Transverse colon (tissue), 4 donors: ENCODE measurements at regions not wholly inside any gene's neighbourhood (a gene's known extent, or its start where the extent isn't known, plus 50 kb on each side); places are given as distances from the start of the nearest gene placed in this dataset.
"Not testable (repeated sequence)": the region's sequence is repeated elsewhere in the genome, so short reads cannot be mapped to it uniquely, and the experiment has no call there.

Experiments used
- DNase-seq: peaks from one replicate; pipeline ENCODE4 v3.0.0-alpha.2; 2019
- H3K27ac ChIP-seq, 4 donors: fragments of 200-600 bp; sonication (generic); 2 replicates each; pipeline ENCODE4 v1.5.1; 2016 to 2018; ENCODE audit warnings: inconsistent platforms in 4 of 4
- H3K27me3 ChIP-seq: fragments of 200-600 bp; sonication (generic); 2 replicates; pipeline ENCODE4 v1.5.1; 2017; ENCODE audit warnings: inconsistent platforms
- H3K36me3 ChIP-seq, 4 donors: fragments of 200-600 bp; sonication (generic); 2 replicates each; pipeline ENCODE4 v1.5.1; 2017 to 2019; ENCODE audit warnings: inconsistent platforms in 4 of 4
- H3K4me1 ChIP-seq, 4 donors: fragments of 200-600 bp; sonication (generic); 2 replicates each; pipeline ENCODE4 v1.5.1; 2017 to 2020; ENCODE audit warnings: inconsistent platforms in 4 of 4
- H3K4me3 ChIP-seq, 4 donors: fragments of 200-600 bp; sonication (generic); 1 replicate in 1 of 4; 2 replicates in 3 of 4; pipeline versions ENCODE4 v1.5.1 to v1.6.1; 2017 to 2019; ENCODE audit warnings: inconsistent platforms in 4 of 4
- H3K9me3 ChIP-seq, 2 donors: fragments of 200-600 bp; sonication (generic); 2 replicates each; pipeline ENCODE4 v1.5.1; 2017 to 2019; ENCODE audit warnings: inconsistent platforms in 2 of 2
- CTCF ChIP-seq, 5 experiments: fragments of 200-600 bp in 3 of 5; fragments of 450-650 bp in 2 of 5; sonication (generic) in 3 of 5; IDR thresholded peaks; 1 replicate in 2 of 5; 2 replicates in 3 of 5; pipeline ENCODE4 v1.5.1; 2016 to 2017; ENCODE audit warnings: antibody characterized with exemption in 5 of 5, inconsistent platforms in 3 of 5, mild to moderate bottlenecking in 2 of 5, moderate library complexity in 1 of 5
- EP300 ChIP-seq: sonication (generic); formaldehyde crosslinking; IDR thresholded peaks from one replicate; pipeline ENCODE4 v1.6.1; 2017; ENCODE audit warnings: antibody characterized with exemption, low read depth
- POLR2A ChIP-seq: fragments of 450-650 bp; IDR thresholded peaks from one replicate; pipeline ENCODE4 v1.6.1; 2016; ENCODE audit warnings: antibody characterized with exemption, mild to moderate bottlenecking, moderate library complexity
- POLR2AphosphoS5 ChIP-seq, 3 donors: sonication (generic); formaldehyde crosslinking; IDR thresholded peaks; one replicate each; pipeline ENCODE4 v1.6.1; 2016; ENCODE audit warnings: antibody characterized with exemption in 3 of 3
- WGBS, 2 donors: methylation state at CpG; one replicate each; pipeline ENCODE4 v1.1.5; 2018; ENCODE audit warnings: low coverage in 1 of 2; 5-methylcytosine and 5-hydroxymethylcytosine counted together
- in situ Hi-C, 4 donors: fragments of 200-750 bp; cut with MboI; loops; one replicate each; pipeline versions ENCODE4 v1.15.0 to v1.15.1; 2017; ENCODE audit warnings: low sequenced_read_pairs in 3 of 4, low pct_ligation_motif_present in 1 of 4, low pct_unique_long_range_greater_than_20kb in 1 of 4
- intact Hi-C: fragments of 100-400 bp; cut with DNase I; formaldehyde crosslinking; loops from one replicate; pipeline ENCODE4 v1.15.1; 2023; ENCODE audit warnings: low total_unique reads

GRCh38 chr12:4151362-4152121 lies 122.0 kb upstream of the CCND2 start:
- DNase-seq = no peak
- no peak overlapping the region for H3K27ac ChIP-seq
- no peak for TF ChIP-seq POLR2AphosphoS5 (IDR thresholded peaks at IDR 0.05)
- no peak for TF ChIP-seq EP300
- no peak for TF ChIP-seq CTCF (IDR thresholded peaks at IDR 0.05)
- TF ChIP-seq POLR2A = no peak
- H3K9me3 ChIP-seq = no peaks in the 10 kb centered on the region
- 76 to 77% methylated on average over 4 of the region's 4 CpGs for WGBS, 2 donors
- H3K4me1 ChIP-seq = peaks cover 0 to 29% (median 6%) of the 10 kb centered on the region in 4 donors
- no peaks in the 10 kb centered on the region for H3K36me3 ChIP-seq
- intact Hi-C loops (no loop called here), in situ Hi-C loops (no loop called here)
- H3K4me3 ChIP-seq = no peak overlapping the region
- H3K27me3 ChIP-seq = no peaks in the 10 kb centered on the region

GRCh38 chr12:4150355-4150754 lies 123.2 kb upstream of the CCND2 start:
- H3K4me3 ChIP-seq, H3K27me3 ChIP-seq, H3K27ac ChIP-seq, DNase-seq, intact Hi-C loops, H3K9me3 ChIP-seq, H3K36me3 ChIP-seq, in situ Hi-C loops: not testable (repeated sequence)
- H3K4me1 ChIP-seq = peaks cover 0 to 29% (median 6%) of the 10 kb centered on the region in 4 donors
- WGBS, 2 donors = 82 to 87% methylated on average over 2 to 11 of the region's 11 CpGs

- Histone ChIP-seq H3K4me3 (no peak overlapping the region), H3K9me3 (no peaks in the 10 kb centered on the region), H3K4me1 (peaks cover 0 to 23% (median 4%) of the 10 kb centered on the region in 4 donors), H3K27me3 (no peaks in the 10 kb centered on the region), H3K27ac (no peak overlapping the region), H3K36me3 (no peaks in the 10 kb centered on the region)
- no peak for TF ChIP-seq CTCF (IDR thresholded peaks at IDR 0.05)
- no peak for TF ChIP-seq POLR2AphosphoS5 (IDR thresholded peaks at IDR 0.05)
- TF ChIP-seq POLR2A = no peak
- no peak for TF ChIP-seq EP300
- 46 to 100% methylated on average over 2 to 5 of the region's 5 CpGs for WGBS, 2 donors
- intact Hi-C loops (no loop called here), in situ Hi-C loops (no loop called here)
- peak; percentile 80 for DNase-seq
Measured at GRCh38 chr12:4148418-4149056, 125.0 kb upstream of the CCND2 start.

- DNase-seq = no peak
- TF ChIP-seq CTCF (IDR thresholded peaks at IDR 0.05) (no peak), POLR2AphosphoS5 (IDR thresholded peaks at IDR 0.05) (no peak), POLR2A (no peak), EP300 (no peak)
- WGBS, 2 donors = 62 to 80% methylated on average over 2 to 7 of the region's 7 CpGs
- peaks cover 0 to 21% (median 2%) of the 10 kb centered on the region in 4 donors for H3K4me1 ChIP-seq
- in situ Hi-C loops = no loop called here
- intact Hi-C loops = no loop called here
- H3K27ac ChIP-seq = no peak overlapping the region
- no peak overlapping the region for H3K4me3 ChIP-seq
- no peaks in the 10 kb centered on the region for H3K9me3 ChIP-seq
- H3K27me3 ChIP-seq = no peaks in the 10 kb centered on the region
- H3K36me3 ChIP-seq = no peaks in the 10 kb centered on the region
Measured at GRCh38 chr12:4147031-4147481, 126.5 kb upstream of the CCND2 start.
